DND-41 (cell line): ENCODE measurements at regions not wholly inside any gene's neighbourhood (a gene's known extent, or its start where the extent isn't known, plus 50 kb on each side); places are given as distances from the start of the nearest gene placed in this dataset.

Experiments used
- ATAC-seq: fragments of 200-7000 bp; cut with Tn5 transposase; 3 replicates; pipeline ENCODE4 v1.9.1; 2021; ENCODE audit warnings: low read depth; ENCODE audit not compliant: insufficient read depth
- DNase-seq: peaks from one replicate; pipeline ENCODE4 v3.0.0-alpha.2; 2020
- H2AFZ ChIP-seq: 2 replicates; pipeline ENCODE4 v1.6.0; 2012; ENCODE audit warnings: low read depth, low read length
- H3K27ac ChIP-seq: 2 replicates; pipeline ENCODE4 v1.5.1; 2012; ENCODE audit warnings: low read length, inconsistent platforms
- H3K27me3 ChIP-seq: fragments of 200-600 bp; sonication (generic); 2 replicates; pipeline ENCODE4 v1.6.0; 2012; ENCODE audit warnings: low read length, mild to moderate bottlenecking, inconsistent platforms; ENCODE audit not compliant: insufficient read depth, poor library complexity
- H3K36me3 ChIP-seq: 2 replicates; pipeline ENCODE4 v1.5.1; 2012; ENCODE audit warnings: low read length, inconsistent platforms; ENCODE audit not compliant: insufficient read depth
- H3K4me1 ChIP-seq: 2 replicates; pipeline ENCODE4 v1.5.1; 2012; ENCODE audit warnings: mild to moderate bottlenecking, low read length; ENCODE audit not compliant: insufficient read depth
- H3K4me2 ChIP-seq: 2 replicates; pipeline ENCODE4 v1.6.0; 2012; ENCODE audit warnings: mild to moderate bottlenecking, moderate library complexity, low read length, inconsistent platforms; ENCODE audit not compliant: insufficient read depth
- H3K4me3 ChIP-seq, 2 experiments: fragments of 200-600 bp in 1 of 2; shearing (Covaris generic) in 1 of 2; 2 replicates each; pipeline ENCODE4 v1.5.1; 2012 to 2016; ENCODE audit warnings: inconsistent platforms in 2 of 2, low read length in 2 of 2, mild to moderate bottlenecking in 2 of 2, low read depth in 1 of 2, moderate library complexity in 1 of 2
- H3K79me2 ChIP-seq: 2 replicates; pipeline ENCODE4 v1.6.0; 2012; ENCODE audit warnings: low read length, inconsistent platforms; ENCODE audit not compliant: insufficient read depth
- H3K9ac ChIP-seq: 2 replicates; pipeline ENCODE4 v1.6.0; 2012; ENCODE audit warnings: low read depth, mild to moderate bottlenecking, inconsistent platforms, low read length, moderate library complexity
- H3K9me3 ChIP-seq: 2 replicates; pipeline ENCODE4 v1.5.1; 2012; ENCODE audit warnings: low read length, moderate library complexity, mild to moderate bottlenecking, inconsistent platforms; ENCODE audit not compliant: insufficient read depth, severe bottlenecking
- H4K20me1 ChIP-seq: 2 replicates; pipeline ENCODE4 v1.6.0; 2012; ENCODE audit warnings: low read length; ENCODE audit not compliant: insufficient read depth
- EZH2 ChIP-seq: IDR thresholded peaks from 3 replicates; pipeline ENCODE4 v1.6.1; 2012; ENCODE audit warnings: borderline replicate concordance, low read depth, mild to moderate bottlenecking, moderate library complexity, low read length, inconsistent platforms; ENCODE audit not compliant: severe bottlenecking
- TF ChIP-seq, protein P1 (sequence below): IDR thresholded peaks from 2 replicates; pipeline ENCODE4 v1.5.1; 2012; ENCODE audit warnings: borderline replicate concordance, low read length, moderate library complexity, mild to moderate bottlenecking; ENCODE audit not compliant: poor library complexity, severe bottlenecking; ENCODE audit errors: extremely low read depth

DNA sequence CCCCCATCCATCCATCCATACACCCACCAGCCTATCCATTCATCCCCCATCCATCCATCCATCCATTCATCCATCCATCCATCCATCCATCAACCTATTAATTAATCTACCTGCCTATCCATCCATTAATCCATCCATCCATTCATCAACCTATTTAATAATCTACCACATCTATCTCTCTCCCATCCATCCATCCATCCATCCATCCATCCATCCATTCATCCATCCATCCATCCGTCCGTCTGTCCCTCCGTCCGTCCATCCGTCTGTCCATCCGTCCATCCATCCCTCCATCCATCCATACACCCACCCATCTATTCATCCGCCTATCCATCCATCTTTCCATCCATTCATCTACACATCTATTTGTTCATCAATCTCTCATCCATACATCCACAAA lies 205.3 kb downstream of the VRK1 start:
- DNase-seq: no peak
- no peak overlapping the region for H3K27ac ChIP-seq

DNA sequence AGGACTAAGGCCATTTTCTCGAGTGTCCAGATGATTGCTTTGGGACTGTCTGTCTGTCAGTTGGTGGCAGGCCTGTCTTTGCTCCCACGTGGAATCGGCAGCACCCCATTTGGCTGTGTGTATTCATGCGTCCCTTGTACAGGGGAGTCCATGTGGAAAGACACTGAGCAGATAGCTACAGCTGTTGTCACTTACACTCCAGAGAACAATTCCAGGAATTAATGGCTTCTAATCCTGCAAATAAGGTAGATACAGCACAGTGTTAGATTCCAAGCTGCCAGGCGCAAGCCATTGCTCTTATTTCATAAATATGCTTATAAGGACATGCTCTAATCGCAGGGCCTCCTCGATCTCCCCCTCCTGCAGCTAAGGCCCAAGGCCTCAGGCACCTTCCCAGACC lies 208.8 kb downstream of the VRK1 start:
- H3K36me3 ChIP-seq: no peaks in the 10 kb centered on the region; the same call in 1 of the 2 replicates
- H3K79me2 ChIP-seq: no peaks in the 10 kb centered on the region
- H3K9me3 ChIP-seq: peaks cover 14% of the 10 kb centered on the region
- no peaks in the 10 kb centered on the region for H4K20me1 ChIP-seq
- no peak overlapping the region for H2AFZ ChIP-seq
- no peaks in the 10 kb centered on the region for H3K4me1 ChIP-seq
- no peak overlapping the region for H3K27ac ChIP-seq
- no peak for DNase-seq
- no peak overlapping the region for H3K4me2 ChIP-seq
- no peaks in the 10 kb centered on the region for H3K27me3 ChIP-seq
- no peak overlapping the region for H3K9ac ChIP-seq
- no peak for ATAC-seq
- no peak overlapping the region for H3K4me3 ChIP-seq
- TF ChIP-seq, protein P1, sequence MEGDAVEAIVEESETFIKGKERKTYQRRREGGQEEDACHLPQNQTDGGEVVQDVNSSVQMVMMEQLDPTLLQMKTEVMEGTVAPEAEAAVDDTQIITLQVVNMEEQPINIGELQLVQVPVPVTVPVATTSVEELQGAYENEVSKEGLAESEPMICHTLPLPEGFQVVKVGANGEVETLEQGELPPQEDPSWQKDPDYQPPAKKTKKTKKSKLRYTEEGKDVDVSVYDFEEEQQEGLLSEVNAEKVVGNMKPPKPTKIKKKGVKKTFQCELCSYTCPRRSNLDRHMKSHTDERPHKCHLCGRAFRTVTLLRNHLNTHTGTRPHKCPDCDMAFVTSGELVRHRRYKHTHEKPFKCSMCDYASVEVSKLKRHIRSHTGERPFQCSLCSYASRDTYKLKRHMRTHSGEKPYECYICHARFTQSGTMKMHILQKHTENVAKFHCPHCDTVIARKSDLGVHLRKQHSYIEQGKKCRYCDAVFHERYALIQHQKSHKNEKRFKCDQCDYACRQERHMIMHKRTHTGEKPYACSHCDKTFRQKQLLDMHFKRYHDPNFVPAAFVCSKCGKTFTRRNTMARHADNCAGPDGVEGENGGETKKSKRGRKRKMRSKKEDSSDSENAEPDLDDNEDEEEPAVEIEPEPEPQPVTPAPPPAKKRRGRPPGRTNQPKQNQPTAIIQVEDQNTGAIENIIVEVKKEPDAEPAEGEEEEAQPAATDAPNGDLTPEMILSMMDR: no peak
- TF ChIP-seq EZH2: no peak

More for the DNA sequence above, 205.3 kb downstream of the VRK1 start:
- Histone ChIP-seq H3K4me1 (no peaks in the 10 kb centered on the region; the same call in 1 of the 2 replicates), H2AFZ (no peak overlapping the region), H3K36me3 (no peaks in the 10 kb centered on the region; the same call in 1 of the 2 replicates), H3K9ac (no peak overlapping the region), H3K27me3 (no peaks in the 10 kb centered on the region), H3K79me2 (no peaks in the 10 kb centered on the region), H3K9me3 (peaks cover 22% of the 10 kb centered on the region), H3K4me2 (no peak overlapping the region), H3K4me3 (no peak overlapping the region), H4K20me1 (no peaks in the 10 kb centered on the region)
- no peak for TF ChIP-seq EZH2
- ATAC-seq: no peak

DNA sequence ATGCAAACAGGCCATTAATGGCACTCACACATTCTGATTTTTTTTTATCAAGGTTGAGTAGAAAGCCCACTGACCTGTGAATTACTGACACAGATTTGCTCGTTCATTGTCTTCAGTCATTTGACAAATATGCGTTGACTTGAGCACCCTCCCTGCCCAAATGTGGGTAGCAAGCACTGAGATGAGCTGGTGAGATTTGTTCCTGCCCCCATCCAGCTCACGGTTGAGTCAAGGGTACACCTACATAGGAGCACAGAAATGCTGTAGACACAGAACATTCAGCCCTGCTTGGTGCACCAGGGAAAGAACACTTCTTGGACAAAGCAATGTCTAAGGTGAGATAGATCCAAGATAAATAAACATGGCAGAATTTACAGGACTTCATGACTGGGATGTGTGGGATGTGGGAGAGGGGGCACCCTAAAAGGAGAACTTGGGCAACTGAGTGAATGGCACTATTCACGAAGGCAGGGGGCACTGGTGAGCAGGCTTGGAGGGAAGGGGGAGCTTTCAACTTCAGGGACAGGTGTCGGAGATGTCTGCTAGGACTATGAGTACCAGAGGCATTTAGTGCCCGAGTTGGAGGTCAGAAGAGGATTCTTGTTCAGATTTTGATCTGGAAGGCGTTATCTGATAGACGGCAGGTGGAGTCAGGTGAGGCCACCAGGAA lies 213.4 kb downstream of the VRK1 start:
- Histone ChIP-seq H3K36me3 (no peaks in the 10 kb centered on the region; the same call in 1 of the 2 replicates), H3K4me1 (no peaks in the 10 kb centered on the region), H3K4me2 (no peak overlapping the region), H3K9ac (no peak overlapping the region), H4K20me1 (no peaks in the 10 kb centered on the region), H2AFZ (no peak overlapping the region), H3K9me3 (peaks cover 10% of the 10 kb centered on the region), H3K4me3 (no peak overlapping the region), H3K27me3 (no peaks in the 10 kb centered on the region), H3K79me2 (no peaks in the 10 kb centered on the region), H3K27ac (no peak overlapping the region)
- no peak for TF ChIP-seq EZH2
- TF ChIP-seq, protein P1: peak; percentile 44
- ATAC-seq (no peak), DNase-seq (no peak)

DNA sequence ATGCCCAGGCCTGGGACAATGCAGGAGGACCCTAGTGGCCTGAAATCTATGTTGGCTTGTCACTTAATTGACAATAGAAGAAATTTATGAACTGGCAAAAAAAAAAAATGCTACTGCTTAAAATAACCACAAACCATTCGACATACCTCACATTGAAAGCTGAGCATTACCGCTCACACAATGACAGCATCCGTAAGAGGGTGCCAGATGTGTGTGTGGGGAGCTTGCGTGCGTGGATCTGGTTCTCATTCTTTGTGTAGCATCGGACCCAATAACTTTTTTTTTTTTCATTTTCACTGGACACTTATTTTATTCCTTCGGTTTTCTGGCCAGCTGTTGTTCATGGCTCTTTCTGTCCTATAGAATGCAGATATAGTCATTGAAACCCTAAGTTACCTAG lies 216.7 kb downstream of the VRK1 start:
- no peaks in the 10 kb centered on the region for H3K79me2 ChIP-seq
- ATAC-seq: no peak
- no peak overlapping the region for H2AFZ ChIP-seq
- no peak for TF ChIP-seq EZH2
- TF ChIP-seq, protein P1: no peak
- H3K27ac ChIP-seq: no peak overlapping the region
- no peaks in the 10 kb centered on the region for H3K27me3 ChIP-seq
- no peaks in the 10 kb centered on the region for H3K9me3 ChIP-seq
- no peak overlapping the region for H3K9ac ChIP-seq
- no peak overlapping the region for H3K4me3 ChIP-seq
- H3K4me2 ChIP-seq: no peak overlapping the region
- H3K36me3 ChIP-seq: no peaks in the 10 kb centered on the region
- DNase-seq: no peak
- no peaks in the 10 kb centered on the region for H4K20me1 ChIP-seq
- H3K4me1 ChIP-seq: no peaks in the 10 kb centered on the region
